Esophagus squamous epithelium (tissue), 4 donors: ENCODE measurements at regions not wholly inside any gene's neighbourhood (a gene's known extent, or its start where the extent isn't known, plus 50 kb on each side); places are given as distances from the start of the nearest gene placed in this dataset.

Source experiments
- POLR2A ChIP-seq, 4 donors: fragments of 450-650 bp; IDR thresholded peaks; one replicate each; pipeline ENCODE4 v1.6.1; 2017; ENCODE audit warnings: antibody characterized with exemption in 4 of 4, mild to moderate bottlenecking in 4 of 4, moderate library complexity in 3 of 4
- TF ChIP-seq, protein P1 (sequence below), 6 experiments: fragments of 450-650 bp in 4 of 6; fragments of 200-600 bp in 2 of 6; sonication (generic) in 2 of 6; IDR thresholded peaks; one replicate each; pipeline ENCODE4 v1.5.1; 2016 to 2019; ENCODE audit warnings: antibody characterized with exemption in 6 of 6, mild to moderate bottlenecking in 4 of 6, moderate library complexity in 4 of 6

DNA sequence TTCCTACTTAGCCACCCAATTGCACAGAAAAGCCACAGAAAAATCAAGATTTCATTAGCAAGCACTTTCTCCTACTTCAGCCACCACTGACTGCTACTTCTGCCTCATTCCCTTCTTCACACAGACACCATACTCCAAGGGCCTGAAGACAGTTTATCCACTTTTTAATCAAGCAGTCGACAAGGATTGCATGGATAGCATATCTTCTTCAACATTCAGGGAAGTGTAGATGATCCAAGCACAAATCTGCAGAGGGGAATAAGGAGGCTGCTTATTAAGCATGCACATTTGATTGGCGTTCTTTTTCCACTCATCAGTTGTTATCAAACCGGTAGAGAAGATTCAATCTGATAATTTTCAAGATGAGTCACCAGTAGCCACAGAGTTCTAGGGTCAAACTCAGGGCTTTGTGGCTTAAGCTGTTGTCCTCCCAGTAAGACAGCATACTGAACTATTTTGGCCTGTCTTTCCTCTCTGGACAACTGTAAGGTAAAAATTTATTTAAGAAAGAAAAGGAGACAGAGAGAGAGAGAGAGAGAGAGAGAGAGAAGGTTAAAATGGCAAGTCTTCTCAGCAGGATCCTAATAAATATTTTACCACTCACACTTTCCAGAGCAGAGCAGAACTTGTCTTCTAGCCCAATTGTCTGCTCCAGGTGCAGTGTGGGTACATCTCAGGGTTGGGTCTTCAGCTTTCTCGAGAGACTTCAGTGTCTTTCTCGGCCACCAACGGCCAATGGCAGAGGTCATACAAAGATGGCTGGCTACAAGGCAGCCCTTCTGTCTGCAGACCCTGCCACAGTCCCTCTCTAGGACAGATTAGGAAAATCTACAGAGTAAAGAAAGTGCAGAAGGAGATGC, 80.6 kb upstream of the BHLHE40 start:
- TF ChIP-seq, protein P1, sequence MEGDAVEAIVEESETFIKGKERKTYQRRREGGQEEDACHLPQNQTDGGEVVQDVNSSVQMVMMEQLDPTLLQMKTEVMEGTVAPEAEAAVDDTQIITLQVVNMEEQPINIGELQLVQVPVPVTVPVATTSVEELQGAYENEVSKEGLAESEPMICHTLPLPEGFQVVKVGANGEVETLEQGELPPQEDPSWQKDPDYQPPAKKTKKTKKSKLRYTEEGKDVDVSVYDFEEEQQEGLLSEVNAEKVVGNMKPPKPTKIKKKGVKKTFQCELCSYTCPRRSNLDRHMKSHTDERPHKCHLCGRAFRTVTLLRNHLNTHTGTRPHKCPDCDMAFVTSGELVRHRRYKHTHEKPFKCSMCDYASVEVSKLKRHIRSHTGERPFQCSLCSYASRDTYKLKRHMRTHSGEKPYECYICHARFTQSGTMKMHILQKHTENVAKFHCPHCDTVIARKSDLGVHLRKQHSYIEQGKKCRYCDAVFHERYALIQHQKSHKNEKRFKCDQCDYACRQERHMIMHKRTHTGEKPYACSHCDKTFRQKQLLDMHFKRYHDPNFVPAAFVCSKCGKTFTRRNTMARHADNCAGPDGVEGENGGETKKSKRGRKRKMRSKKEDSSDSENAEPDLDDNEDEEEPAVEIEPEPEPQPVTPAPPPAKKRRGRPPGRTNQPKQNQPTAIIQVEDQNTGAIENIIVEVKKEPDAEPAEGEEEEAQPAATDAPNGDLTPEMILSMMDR (IDR thresholded peaks at IDR 0.05) = no peak
- TF ChIP-seq POLR2A (IDR thresholded peaks at IDR 0.05) = no peak
